GM12878 (cell line): ENCODE measurements at regions not wholly inside any gene's neighbourhood (a gene's known extent, or its start where the extent isn't known, plus 50 kb on each side); places are given as distances from the start of the nearest gene placed in this dataset.

Experiments
- ATAC-seq: fragments of 200-7000 bp; cut with Tn5 transposase; 3 replicates; pipeline ENCODE4 v1.9.1; 2020; ENCODE audit warnings: mild to moderate bottlenecking, moderate library complexity
- BruUV-seq: library from RNA; stranded (reverse); fragments of 400-500 nt; replicated peaks from 2 replicates; lab custom pipeline; 2021; lab: Mats Ljungman, UMichigan
- CTCF ChIA-PET: fragments of 300-600 bp; sonication (Branson Sonifier 250); formaldehyde crosslinking; extraction: SDS; loops from one replicate; lab custom pipeline; 2021; ENCODE audit warnings: inconsistent platforms; lab: Yijun Ruan, JAX
- POLR2A ChIA-PET: fragments of 350-600 bp; formaldehyde crosslinking; extraction: SDS; loops from one replicate; lab custom pipeline; 2021; ENCODE audit warnings: inconsistent platforms; lab: Charles Lee
- RAD21 ChIA-PET: fragments of 300-600 bp; sonication (Branson Sonifier 250); formaldehyde crosslinking; loops from one replicate; lab custom pipeline; 2023; ENCODE audit warnings: antibody characterized with exemption; ENCODE audit not compliant: unreplicated experiment; lab: Charles Lee
- SMC1A ChIA-PET: fragments of 300-600 bp; sonication (Branson Sonifier 250); formaldehyde crosslinking; loops from one replicate; lab custom pipeline; 2023; ENCODE audit not compliant: unreplicated experiment, uncharacterized antibody; lab: Charles Lee
- DNase-seq: peaks from one replicate; pipeline ENCODE4 v3.0.0-alpha.2; 2011; ENCODE audit warnings: low read depth, low spot score
- FAIRE-seq: peaks from 3 replicates; lab custom pipeline; 2011; peaks lifted over from hg19 to GRCh38; lab: Jason Lieb, UNC
- H2AFZ ChIP-seq: 2 replicates; pipeline ENCODE4 v1.6.0; 2011; ENCODE audit warnings: low read depth, low read length, control low read depth; ENCODE audit not compliant: control insufficient read depth
- H3K27ac ChIP-seq: 2 replicates; pipeline ENCODE4 v1.5.1; 2011; ENCODE audit warnings: control low read depth; ENCODE audit not compliant: control insufficient read depth, insufficient read depth
- H3K27me3 ChIP-seq, 2 experiments: replicated peaks in 1 of 2; 2 replicates each; pipeline versions ENCODE4 v1.6.0 to v1.6.1; 2011; ENCODE audit warnings: low read length in 1 of 2; ENCODE audit not compliant: control insufficient read depth in 2 of 2, insufficient read depth in 2 of 2
- H3K36me3 ChIP-seq, 2 experiments: 2 replicates each; pipeline ENCODE4 v1.5.1; 2011; ENCODE audit warnings: low read length in 1 of 2; ENCODE audit not compliant: control insufficient read depth in 2 of 2, insufficient read depth in 2 of 2
- H3K4me1 ChIP-seq: 2 replicates; pipeline ENCODE4 v1.6.1; 2011; ENCODE audit warnings: mild to moderate bottlenecking, low read length, moderate library complexity, mixed read lengths; ENCODE audit not compliant: control insufficient read depth, insufficient read depth
- H3K4me2 ChIP-seq: 2 replicates; pipeline ENCODE4 v1.6.0; 2011; ENCODE audit warnings: control low read depth; ENCODE audit not compliant: control insufficient read depth, insufficient read depth
- H3K4me3 ChIP-seq: fragments of 200-600 bp; sonication (generic); 2 replicates; pipeline ENCODE4 v1.5.1; 2016
- H3K79me2 ChIP-seq: 2 replicates; pipeline ENCODE4 v1.6.0; 2011; ENCODE audit warnings: low read length; ENCODE audit not compliant: control insufficient read depth, insufficient read depth
- H3K9ac ChIP-seq: 2 replicates; pipeline ENCODE4 v1.8.0; 2011; ENCODE audit warnings: low read length, control low read depth, mixed read lengths; ENCODE audit not compliant: control insufficient read depth, insufficient read depth
- H3K9me3 ChIP-seq: replicated peaks from 3 replicates; pipeline ENCODE4 v1.5.1; 2011; ENCODE audit warnings: mild to moderate bottlenecking, low read length; ENCODE audit not compliant: control insufficient read depth, insufficient read depth
- H4K20me1 ChIP-seq: 2 replicates; pipeline ENCODE4 v1.6.0; 2011; ENCODE audit not compliant: control insufficient read depth, insufficient read depth
- BCLAF1 ChIP-seq: fragments of 450-650 bp; IDR thresholded peaks from 2 replicates; pipeline ENCODE4 v1.6.1; 2017; ENCODE audit warnings: antibody characterized with exemption, mild to moderate bottlenecking, moderate library complexity
- ELK1 ChIP-seq: IDR thresholded peaks from 2 replicates; pipeline ENCODE4 v1.6.1; 2012; ENCODE audit warnings: low read depth, low read length, improper control_type of control experiment
- EP300 ChIP-seq, 2 experiments: fragments of 150-350 bp in 1 of 2; IDR thresholded peaks; 2 replicates each; pipeline ENCODE4 v1.6.1; 2011 to 2012; ENCODE audit warnings: low read depth in 2 of 2, low read length in 2 of 2, borderline replicate concordance in 1 of 2, improper control_type of control experiment in 1 of 2, inconsistent platforms in 1 of 2; ENCODE audit not compliant: control insufficient read depth in 1 of 2
- LARP7 ChIP-seq: fragments of 450-650 bp; IDR thresholded peaks from 2 replicates; pipeline ENCODE4 v1.6.1; 2017; ENCODE audit warnings: mild to moderate bottlenecking
- NFIC ChIP-seq: IDR thresholded peaks from 2 replicates; pipeline ENCODE4 v1.6.1; 2012; ENCODE audit warnings: low read depth, mild to moderate bottlenecking, inconsistent platforms, low read length, moderate library complexity
- PKNOX1 ChIP-seq: fragments of 450-650 bp; IDR thresholded peaks from 2 replicates; pipeline ENCODE4 v1.6.1; 2016; ENCODE audit warnings: mild to moderate bottlenecking
- SMARCA5 ChIP-seq: fragments of 450-650 bp; IDR thresholded peaks from 2 replicates; pipeline ENCODE4 v1.6.1; 2017; ENCODE audit warnings: mild to moderate bottlenecking
- SUPT20H ChIP-seq: IDR thresholded peaks from 2 replicates; pipeline ENCODE4 v1.6.1; 2011; ENCODE audit warnings: low read depth, mild to moderate bottlenecking, low read length, moderate library complexity, borderline replicate concordance; ENCODE audit not compliant: control insufficient read depth
- ZNF592 ChIP-seq: fragments of 450-650 bp; IDR thresholded peaks from 2 replicates; pipeline ENCODE4 v1.6.1; 2017; ENCODE audit warnings: mild to moderate bottlenecking, moderate library complexity
- WGBS: methylation state at CpG from one replicate; pipeline ENCODE4 v1.1.6; 2016; ENCODE audit warnings: low lambda C conversion rate; ENCODE audit not compliant: insufficient replicate concordance, insufficient coverage; ENCODE audit errors: missing lambda C conversion rate; 5-methylcytosine and 5-hydroxymethylcytosine counted together
- in situ Hi-C: fragments of 300-500 bp; cut with MboI; formaldehyde crosslinking; loops from 9 replicates; pipeline ENCODE4 v1.14.3; 2018; ENCODE audit warnings: mixed read lengths
- intact Hi-C: fragments of 100-400 bp; cut with micrococcal nuclease; formaldehyde crosslinking; loops from one replicate; pipeline ENCODE4 v1.14.2; 2022; ENCODE audit not compliant: unreplicated experiment

GRCh38 chr14:48526307-48526706, 850.9 kb upstream of the MDGA2 start:
- Histone ChIP-seq H3K9ac (no peak overlapping the region), H3K36me3 (no peaks in the 10 kb centered on the region), H3K4me3 (no peak overlapping the region), H4K20me1 (no peaks in the 10 kb centered on the region), H3K4me1 (no peaks in the 10 kb centered on the region), H3K27ac (no peak overlapping the region), H2AFZ (no peak overlapping the region), H3K79me2 (no peaks in the 10 kb centered on the region), H3K9me3 (no peaks in the 10 kb centered on the region), H3K4me2 (no peak overlapping the region), H3K27me3 (no peaks in the 10 kb centered on the region)
- intact Hi-C loops (no loop called here), in situ Hi-C loops (no loop called here)
- CTCF ChIA-PET = no interaction called here
- POLR2A ChIA-PET = no interaction called here
- RAD21 ChIA-PET = no interaction called here
- FAIRE-seq (no peak), DNase-seq (no peak), ATAC-seq (no peak)
- no TSS peak for BruUV-seq
- SMC1A ChIA-PET = no interaction called here
- 41% methylated on average over 7 of the region's 7 CpGs for WGBS
- no peak for TF ChIP-seq PKNOX1
- no peak for TF ChIP-seq ELK1
- no peak for TF ChIP-seq NFIC
- TF ChIP-seq EP300 (IDR thresholded peaks at IDR 0.05; ENCODE audit: borderline replicate concordance in 1 of 2, control insufficient read depth in 1 of 2, low read depth in 2 of 2, low read length in 2 of 2) = no peak
- no peak for TF ChIP-seq LARP7
- TF ChIP-seq SMARCA5 = no peak
- no peak for TF ChIP-seq ZNF592
- no peak for TF ChIP-seq BCLAF1
- no peak for TF ChIP-seq SUPT20H
